ENCODE measurements at regions not wholly inside any gene's neighbourhood (a gene's known extent, or its start where the extent isn't known, plus 50 kb on each side); places are given as distances from the start of the nearest gene placed in this dataset.

DNA sequence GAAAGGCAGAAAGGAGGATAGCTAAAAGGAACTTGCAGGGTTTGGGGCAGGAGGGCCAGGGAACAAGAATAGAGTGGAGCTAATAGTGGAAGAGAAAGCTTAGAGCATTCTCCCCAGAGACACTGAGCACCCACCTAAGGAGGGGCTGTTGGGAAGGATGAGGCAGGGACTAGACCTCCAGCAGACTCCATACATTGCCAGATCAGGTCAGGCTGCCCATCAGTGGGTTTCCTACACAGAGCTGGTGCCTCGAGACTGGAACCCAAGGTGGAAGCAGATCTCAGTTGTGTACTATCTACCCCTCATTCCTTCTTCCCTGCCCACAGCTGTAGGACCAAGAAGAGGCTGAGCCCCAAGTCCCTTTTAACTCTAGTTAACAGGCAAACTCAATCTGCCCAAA lies 148.5 kb downstream of the ZFP36L2 start:
- TF ChIP-seq, protein P1, sequence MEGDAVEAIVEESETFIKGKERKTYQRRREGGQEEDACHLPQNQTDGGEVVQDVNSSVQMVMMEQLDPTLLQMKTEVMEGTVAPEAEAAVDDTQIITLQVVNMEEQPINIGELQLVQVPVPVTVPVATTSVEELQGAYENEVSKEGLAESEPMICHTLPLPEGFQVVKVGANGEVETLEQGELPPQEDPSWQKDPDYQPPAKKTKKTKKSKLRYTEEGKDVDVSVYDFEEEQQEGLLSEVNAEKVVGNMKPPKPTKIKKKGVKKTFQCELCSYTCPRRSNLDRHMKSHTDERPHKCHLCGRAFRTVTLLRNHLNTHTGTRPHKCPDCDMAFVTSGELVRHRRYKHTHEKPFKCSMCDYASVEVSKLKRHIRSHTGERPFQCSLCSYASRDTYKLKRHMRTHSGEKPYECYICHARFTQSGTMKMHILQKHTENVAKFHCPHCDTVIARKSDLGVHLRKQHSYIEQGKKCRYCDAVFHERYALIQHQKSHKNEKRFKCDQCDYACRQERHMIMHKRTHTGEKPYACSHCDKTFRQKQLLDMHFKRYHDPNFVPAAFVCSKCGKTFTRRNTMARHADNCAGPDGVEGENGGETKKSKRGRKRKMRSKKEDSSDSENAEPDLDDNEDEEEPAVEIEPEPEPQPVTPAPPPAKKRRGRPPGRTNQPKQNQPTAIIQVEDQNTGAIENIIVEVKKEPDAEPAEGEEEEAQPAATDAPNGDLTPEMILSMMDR (IDR thresholded peaks at IDR 0.05; ENCODE audit: low read depth, low read length, poor library complexity, severe bottlenecking) = no peak
- no peak for TF ChIP-seq EZH2phosphoT487 (IDR thresholded peaks at IDR 0.05; ENCODE audit: borderline replicate concordance, low read length)
